GM18507 (cell line): ENCODE measurements at regions not wholly inside any gene's neighbourhood (a gene's known extent, or its start where the extent isn't known, plus 50 kb on each side); places are given as distances from the start of the nearest gene placed in this dataset.

Experiments
- DNase-seq: peaks from one replicate; pipeline ENCODE4 v3.0.0; 2011; ENCODE audit warnings: low read depth; ENCODE audit not compliant: insufficient read length; ENCODE audit errors: extremely low spot score
- FAIRE-seq: peaks from 2 replicates; lab custom pipeline; 2011; peaks lifted over from hg19 to GRCh38; lab: Jason Lieb, UNC

GRCh38 chr1:13878021-13878420 lies 178.0 kb downstream of the PRDM2 start:
- FAIRE-seq (no peak), DNase-seq (no peak)

- FAIRE-seq: no peak
Observed at GRCh38 chr1:13878451-13878850, 178.5 kb downstream of the PRDM2 start.

GRCh38 chr1:13881385-13882088 lies 181.5 kb downstream of the PRDM2 start:
- no peak for DNase-seq
- FAIRE-seq: no peak

More at GRCh38 chr1:13878451-13878850, 178.5 kb downstream of the PRDM2 start:
- no peak for DNase-seq

- DNase-seq: no peak
- no peak for FAIRE-seq
Observed at GRCh38 chr1:13888351-13888986, 188.5 kb downstream of the PRDM2 start.

GRCh38 chr1:13889495-13889894 lies 189.5 kb downstream of the PRDM2 start:
- FAIRE-seq (no peak), DNase-seq (no peak)

GRCh38 chr1:13890766-13891165 lies 190.8 kb downstream of the PRDM2 start:
- FAIRE-seq: no peak
- no peak for DNase-seq

- no peak for FAIRE-seq
Observed at GRCh38 chr1:13892198-13892597, 192.2 kb downstream of the PRDM2 start.

GRCh38 chr1:13892671-13893325 lies 192.8 kb downstream of the PRDM2 start:
- DNase-seq: no peak
- FAIRE-seq: no peak

More at GRCh38 chr1:13892198-13892597, 192.2 kb downstream of the PRDM2 start:
- DNase-seq: no peak

GRCh38 chr1:13893409-13893821 lies 193.4 kb downstream of the PRDM2 start:
- FAIRE-seq: no peak
- DNase-seq: no peak

GRCh38 chr1:13896932-13897331 lies 196.9 kb downstream of the PRDM2 start:
- FAIRE-seq: no peak

GRCh38 chr1:13898406-13898805 lies 198.4 kb downstream of the PRDM2 start:
- DNase-seq (no peak), FAIRE-seq (no peak)

More at GRCh38 chr1:13896932-13897331, 196.9 kb downstream of the PRDM2 start:
- DNase-seq: no peak

GRCh38 chr1:13899856-13900255 lies 199.9 kb downstream of the PRDM2 start:
- no peak for FAIRE-seq

GRCh38 chr1:13900583-13900982 lies 200.6 kb downstream of the PRDM2 start:
- no peak for DNase-seq
- no peak for FAIRE-seq

More at GRCh38 chr1:13899856-13900255, 199.9 kb downstream of the PRDM2 start:
- DNase-seq: no peak

GRCh38 chr1:13901039-13901438 lies 201.1 kb downstream of the PRDM2 start:
- no peak for FAIRE-seq
- no peak for DNase-seq

GRCh38 chr1:13901597-13901996 lies 201.6 kb downstream of the PRDM2 start:
- no peak for FAIRE-seq
- DNase-seq: no peak

- FAIRE-seq (peak; percentile 82), DNase-seq (no peak)
Observed at GRCh38 chr1:13908128-13908527, 208.1 kb downstream of the PRDM2 start.

GRCh38 chr1:13911697-13912619 lies 212.0 kb downstream of the PRDM2 start:
- FAIRE-seq (peak; percentile 73), DNase-seq (no peak)

- FAIRE-seq (no peak), DNase-seq (no peak)
Observed at GRCh38 chr1:13913396-13913795, 213.4 kb downstream of the PRDM2 start.

GRCh38 chr1:13916530-13916929 lies 216.5 kb downstream of the PRDM2 start:
- DNase-seq (no peak), FAIRE-seq (no peak)

GRCh38 chr1:13917607-13918006 lies 217.6 kb downstream of the PRDM2 start:
- no peak for DNase-seq
- FAIRE-seq: no peak
